Right hindlimb (tissue), 1 donor: ENCODE measurements at regions not wholly inside any gene's neighbourhood (a gene's known extent, or its start where the extent isn't known, plus 50 kb on each side); places are given as distances from the start of the nearest gene placed in this dataset.
A peak's percentile ranks its signal among the peaks of the same experiment; 100 is the strongest.

Experiments
- DNase-seq: peaks from one replicate; pipeline ENCODE4 v3.0.0-alpha.2; 2018

- no peak for DNase-seq
These were observed 155.6 kb downstream of the OGFRL1 start for GRCh38 chr6:71444222-71444621.

GRCh38 chr6:71446057-71446456 is 157.4 kb downstream of the OGFRL1 start:
- DNase-seq = peak; percentile 26

- no peak for DNase-seq
These were observed 157.9 kb downstream of the OGFRL1 start for GRCh38 chr6:71446470-71446869.

GRCh38 chr6:71452697-71453370 is 164.2 kb downstream of the OGFRL1 start:
- DNase-seq = no peak

- no peak for DNase-seq
These were observed 164.7 kb downstream of the OGFRL1 start for GRCh38 chr6:71453371-71453706.

GRCh38 chr6:71454056-71454455 is 165.4 kb downstream of the OGFRL1 start:
- DNase-seq = no peak

- peak; percentile 62 for DNase-seq
These were observed 169.3 kb downstream of the OGFRL1 start for GRCh38 chr6:71457929-71458328.

GRCh38 chr6:71459162-71459561 is 170.6 kb downstream of the OGFRL1 start:
- DNase-seq = no peak

- DNase-seq = no peak
These were observed 172.3 kb downstream of the OGFRL1 start for GRCh38 chr6:71460933-71461332.

- DNase-seq = no peak
These were observed 174.4 kb downstream of the OGFRL1 start for GRCh38 chr6:71463061-71463460.

GRCh38 chr6:71465096-71465495 is 176.5 kb downstream of the OGFRL1 start:
- DNase-seq = no peak

GRCh38 chr6:71466362-71466761 is 177.8 kb downstream of the OGFRL1 start:
- no peak for DNase-seq

GRCh38 chr6:71468038-71468437 is 179.4 kb downstream of the OGFRL1 start:
- no peak for DNase-seq

GRCh38 chr6:71468841-71469700 is 180.5 kb downstream of the OGFRL1 start:
- DNase-seq = no peak

GRCh38 chr6:71471718-71472117 is 183.1 kb downstream of the OGFRL1 start:
- DNase-seq = no peak

GRCh38 chr6:71473926-71474325 is 185.3 kb downstream of the OGFRL1 start:
- DNase-seq = peak; percentile 29

GRCh38 chr6:71474942-71475341 is 186.3 kb downstream of the OGFRL1 start:
- no peak for DNase-seq

- DNase-seq = no peak
These were observed 187.8 kb downstream of the OGFRL1 start for GRCh38 chr6:71476371-71476770.

GRCh38 chr6:71476872-71477271 is 188.3 kb downstream of the OGFRL1 start:
- no peak for DNase-seq

GRCh38 chr6:71478834-71479541 is 190.4 kb downstream of the OGFRL1 start:
- no peak for DNase-seq

- no peak for DNase-seq
These were observed 192.0 kb downstream of the OGFRL1 start for GRCh38 chr6:71480577-71480976.

GRCh38 chr6:71481011-71481410 is 192.4 kb downstream of the OGFRL1 start:
- no peak for DNase-seq

GRCh38 chr6:71481801-71482200 is 193.2 kb downstream of the OGFRL1 start:
- DNase-seq = no peak

GRCh38 chr6:71482742-71483141 is 194.1 kb downstream of the OGFRL1 start:
- no peak for DNase-seq
